Ovary (tissue), 3 donors: ENCODE measurements at regions not wholly inside any gene's neighbourhood (a gene's known extent, or its start where the extent isn't known, plus 50 kb on each side); places are given as distances from the start of the nearest gene placed in this dataset.

Experiments
- CTCF ChIP-seq, 3 donors: fragments of 450-650 bp in 2 of 3; fragments of 200-600 bp in 1 of 3; IDR thresholded peaks; one replicate each; pipeline versions ENCODE4 v1.5.1 to v1.8.0; 2016 to 2022; ENCODE audit warnings: antibody characterized with exemption in 3 of 3, mild to moderate bottlenecking in 1 of 3
- POLR2A ChIP-seq: fragments of 450-650 bp; IDR thresholded peaks from one replicate; pipeline ENCODE4 v1.6.1; 2017; ENCODE audit warnings: antibody characterized with exemption, mild to moderate bottlenecking, moderate library complexity
- donor health status: DM: no; HTN: no; CAD: no.

GRCh38 chr11:50186146-50186545 is 153.5 kb downstream of the OR4C45 start:
- no peak for TF ChIP-seq POLR2A
- no peak for TF ChIP-seq CTCF (IDR thresholded peaks at IDR 0.05)
